Epithelial cell of proximal tubule (primary cell): ENCODE measurements at regions not wholly inside any gene's neighbourhood (a gene's known extent, or its start where the extent isn't known, plus 50 kb on each side); places are given as distances from the start of the nearest gene placed in this dataset.

ENCODE experiments used
- DNase-seq: peaks from one replicate; pipeline ENCODE4 v3.0.0-alpha.2; 2011; ENCODE audit warnings: low read depth
- H3K4me3 ChIP-seq: 2 replicates; pipeline ENCODE4 v1.5.1; 2011; ENCODE audit warnings: low read depth, mild to moderate bottlenecking, low read length
- TF ChIP-seq, protein P1 (sequence below): conservative IDR thresholded peaks from 2 replicates; pipeline ENCODE4 v1.5.1; 2012; ENCODE audit warnings: low read depth, mild to moderate bottlenecking, low read length

DNA sequence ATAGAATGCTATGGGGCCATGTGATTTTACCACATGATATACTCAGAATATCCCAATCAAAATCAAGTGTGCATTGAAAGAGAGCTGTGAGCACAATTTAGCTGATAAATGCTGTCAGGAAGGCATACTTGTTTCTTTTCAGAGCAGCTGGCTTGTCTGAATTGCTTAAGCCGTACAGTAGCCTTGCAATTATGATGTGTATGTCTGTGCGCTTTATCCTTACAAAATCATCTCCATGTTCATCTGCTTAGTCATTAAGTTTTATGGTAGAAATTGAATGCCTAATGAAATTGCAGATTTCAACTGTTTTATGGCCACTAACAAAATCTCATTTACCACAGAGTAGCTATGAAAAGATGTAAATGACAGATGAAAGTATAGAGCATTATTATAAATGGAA, 346.0 kb upstream of the DLGAP1 start:
- H3K4me3 ChIP-seq = no peak overlapping the region
- DNase-seq = no peak
- TF ChIP-seq, protein P1, sequence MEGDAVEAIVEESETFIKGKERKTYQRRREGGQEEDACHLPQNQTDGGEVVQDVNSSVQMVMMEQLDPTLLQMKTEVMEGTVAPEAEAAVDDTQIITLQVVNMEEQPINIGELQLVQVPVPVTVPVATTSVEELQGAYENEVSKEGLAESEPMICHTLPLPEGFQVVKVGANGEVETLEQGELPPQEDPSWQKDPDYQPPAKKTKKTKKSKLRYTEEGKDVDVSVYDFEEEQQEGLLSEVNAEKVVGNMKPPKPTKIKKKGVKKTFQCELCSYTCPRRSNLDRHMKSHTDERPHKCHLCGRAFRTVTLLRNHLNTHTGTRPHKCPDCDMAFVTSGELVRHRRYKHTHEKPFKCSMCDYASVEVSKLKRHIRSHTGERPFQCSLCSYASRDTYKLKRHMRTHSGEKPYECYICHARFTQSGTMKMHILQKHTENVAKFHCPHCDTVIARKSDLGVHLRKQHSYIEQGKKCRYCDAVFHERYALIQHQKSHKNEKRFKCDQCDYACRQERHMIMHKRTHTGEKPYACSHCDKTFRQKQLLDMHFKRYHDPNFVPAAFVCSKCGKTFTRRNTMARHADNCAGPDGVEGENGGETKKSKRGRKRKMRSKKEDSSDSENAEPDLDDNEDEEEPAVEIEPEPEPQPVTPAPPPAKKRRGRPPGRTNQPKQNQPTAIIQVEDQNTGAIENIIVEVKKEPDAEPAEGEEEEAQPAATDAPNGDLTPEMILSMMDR = no peak

DNA sequence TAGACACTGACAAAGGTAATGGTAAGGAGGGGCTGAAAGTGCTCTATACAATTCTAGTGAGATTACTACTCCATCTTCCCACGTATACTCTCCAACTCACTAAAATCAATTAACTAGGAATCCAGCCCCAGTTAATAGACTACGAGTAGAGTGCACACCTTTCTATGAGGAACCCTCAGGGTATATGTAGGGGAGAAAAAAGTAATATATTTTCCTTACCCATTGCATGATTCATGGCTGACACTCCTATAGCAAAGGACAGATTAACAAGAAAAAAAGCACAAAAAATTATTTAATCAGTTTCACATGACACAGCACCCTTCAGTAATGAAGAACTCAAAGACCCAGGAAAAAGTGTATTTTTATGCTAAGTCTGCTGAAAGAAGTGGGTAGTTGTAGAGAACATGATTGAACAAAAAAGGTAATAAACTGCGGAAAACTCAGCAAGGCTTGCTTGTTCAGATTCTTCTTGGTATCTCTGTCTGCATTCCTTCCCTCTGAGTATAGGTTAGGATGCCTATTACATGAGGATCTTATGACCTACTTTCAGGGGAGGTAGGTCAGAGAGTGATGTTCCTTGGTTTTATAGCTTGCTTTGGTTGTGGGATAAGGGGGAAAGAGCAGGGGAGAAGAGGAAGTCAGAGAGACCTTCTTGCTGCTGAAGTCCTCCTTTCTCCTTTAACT, 342.0 kb upstream of the DLGAP1 start:
- H3K4me3 ChIP-seq = no peak overlapping the region
- DNase-seq = no peak
- TF ChIP-seq, protein P1 = no peak

DNA sequence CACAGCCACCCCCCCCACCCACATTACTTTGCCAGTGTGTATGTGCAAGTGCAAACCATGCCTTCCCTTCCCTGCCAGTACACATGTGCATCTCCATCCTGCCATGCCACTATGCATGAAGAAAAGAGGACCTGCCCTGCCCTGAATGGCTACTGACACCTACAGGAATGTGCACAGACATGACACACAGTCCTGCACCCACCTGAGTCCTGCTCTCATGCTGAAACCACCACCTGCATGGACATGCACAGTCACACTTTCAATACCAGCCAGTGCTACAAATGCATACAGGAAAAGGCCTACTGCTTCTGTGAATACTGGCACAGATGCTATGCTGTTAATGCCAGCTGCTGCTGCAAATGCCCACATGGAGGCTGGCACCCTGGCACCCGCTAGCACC, 334.4 kb upstream of the DLGAP1 start:
- no peak for DNase-seq
- no peak overlapping the region for H3K4me3 ChIP-seq
- TF ChIP-seq, protein P1 = no peak

DNA sequence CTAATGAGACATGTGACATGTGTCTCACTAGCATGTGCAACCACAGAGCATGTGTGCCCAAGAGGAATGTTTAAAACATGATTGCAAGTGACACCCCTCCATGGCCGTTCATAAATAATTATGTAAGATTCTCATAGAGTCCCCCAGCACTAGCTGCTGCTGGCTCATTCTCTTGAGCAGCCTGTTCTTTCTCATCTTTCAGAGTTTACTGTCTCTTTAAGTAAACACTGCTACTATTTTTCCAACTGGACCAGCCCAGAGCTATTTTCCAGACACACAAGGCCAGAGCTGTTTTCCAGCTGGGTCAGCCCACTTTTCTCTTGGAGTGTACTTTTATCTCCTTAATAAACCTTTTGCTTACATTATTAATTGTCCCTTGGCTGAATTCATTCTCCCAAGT, 326.8 kb upstream of the DLGAP1 start:
- TF ChIP-seq, protein P1 = no peak
- no peak overlapping the region for H3K4me3 ChIP-seq
- DNase-seq = no peak

DNA sequence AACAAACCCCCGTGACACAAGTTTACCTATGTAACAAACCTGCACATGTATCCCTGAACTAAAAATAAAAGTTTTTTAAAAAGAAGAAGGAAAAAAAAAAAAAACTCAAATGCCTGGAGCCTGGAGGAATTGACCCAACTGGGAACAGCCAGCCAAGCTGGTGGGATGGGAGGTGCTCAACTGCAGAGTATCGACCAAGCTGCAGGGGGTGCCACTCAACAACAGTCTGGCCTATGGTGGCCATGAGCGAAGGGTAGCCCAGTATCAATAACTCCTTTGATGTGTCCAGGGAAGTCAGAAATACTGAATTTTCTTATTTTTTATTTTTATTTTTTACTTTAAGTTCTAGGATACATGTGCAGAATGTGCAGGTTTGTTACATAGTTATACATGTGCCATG, 310.3 kb upstream of the DLGAP1 start:
- H3K4me3 ChIP-seq = no peak overlapping the region
- TF ChIP-seq, protein P1 = no peak
- no peak for DNase-seq

DNA sequence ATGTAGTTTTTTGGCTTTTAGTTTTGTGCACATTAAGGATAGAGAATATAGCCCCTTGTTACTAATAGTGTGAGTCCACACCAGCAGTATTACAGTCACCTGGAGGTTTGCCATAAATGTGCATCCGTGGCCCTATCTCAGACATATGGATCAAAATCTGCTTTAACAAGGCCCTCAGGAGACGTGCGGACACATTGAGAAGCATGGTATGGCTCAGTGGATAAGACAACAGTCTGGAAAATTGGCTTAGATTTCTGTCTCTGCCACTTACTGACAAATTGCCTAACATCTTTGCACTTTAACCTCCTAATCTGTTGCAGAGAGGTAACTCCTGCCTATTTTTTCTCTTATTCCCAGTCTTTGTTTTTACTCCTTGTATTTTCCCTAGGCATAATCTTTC, 307.2 kb upstream of the DLGAP1 start:
- TF ChIP-seq, protein P1 = no peak
- no peak overlapping the region for H3K4me3 ChIP-seq
- no peak for DNase-seq

DNA sequence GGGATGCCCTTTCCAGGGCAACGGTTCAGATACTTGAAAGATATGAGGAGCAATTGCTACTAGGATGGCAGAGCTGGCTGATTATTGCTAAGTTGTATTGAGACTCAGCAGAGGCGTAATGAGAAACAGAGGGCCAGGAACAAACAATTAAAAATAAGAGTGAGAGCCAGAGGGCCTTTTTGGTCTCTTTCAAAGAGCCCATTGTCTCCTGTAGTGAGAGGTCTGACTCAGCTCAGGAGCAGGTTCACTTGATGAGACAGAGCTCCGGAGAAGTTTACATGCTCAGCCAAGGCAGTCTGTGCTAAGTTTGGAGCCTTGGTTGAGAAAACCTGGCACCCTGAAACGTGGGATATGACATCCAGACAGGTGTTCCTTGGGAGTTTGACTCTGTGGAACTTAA, 303.9 kb upstream of the DLGAP1 start:
- TF ChIP-seq, protein P1 = no peak
- no peak overlapping the region for H3K4me3 ChIP-seq
- no peak for DNase-seq
